ENCODE measurements at regions not wholly inside any gene's neighbourhood (a gene's known extent, or its start where the extent isn't known, plus 50 kb on each side); places are given as distances from the start of the nearest gene placed in this dataset.
A peak's percentile ranks its signal among the peaks of the same experiment; 100 is the strongest.

- Histone ChIP-seq H3K4me2 (ENCODE audit: control insufficient read depth, insufficient read depth) (no peak overlapping the region), H3K27me3 (replicated peaks in 1 of 2; ENCODE audit: control insufficient read depth in 2 of 2, insufficient read depth in 2 of 2, low read length in 1 of 2) (no peaks in the 10 kb centered on the region), H3K27ac (ENCODE audit: control insufficient read depth, insufficient read depth) (no peak overlapping the region), H3K9ac (ENCODE audit: control insufficient read depth, insufficient read depth, low read length) (no peak overlapping the region), H3K4me3 (no peak overlapping the region), H2AFZ (ENCODE audit: control insufficient read depth, low read depth, low read length) (no peak overlapping the region), H3K36me3 (ENCODE audit: control insufficient read depth in 2 of 2, insufficient read depth in 2 of 2, low read length in 1 of 2) (no peaks in the 10 kb centered on the region), H3K79me2 (ENCODE audit: control insufficient read depth, insufficient read depth, low read length) (no peaks in the 10 kb centered on the region), H3K9me3 (replicated peaks; ENCODE audit: control insufficient read depth, insufficient read depth, low read length) (no peaks in the 10 kb centered on the region), H4K20me1 (ENCODE audit: control insufficient read depth, insufficient read depth) (no peaks in the 10 kb centered on the region), H3K4me1 (ENCODE audit: control insufficient read depth, insufficient read depth, low read length) (no peaks in the 10 kb centered on the region)
- no peak for DNase-seq (ENCODE audit: low read depth, low spot score)
- ATAC-seq, result peak; percentile 67
- in situ Hi-C loops (cut with MboI) (no loop called here), intact Hi-C loops (cut with micrococcal nuclease; ENCODE audit: unreplicated experiment) (no loop called here)
- no peak for FAIRE-seq
- ChIA-PET POLR2A (no interaction called here), SMC1A (ENCODE audit: uncharacterized antibody, unreplicated experiment) (interaction anchor here (0.9 kb wide), 1 partner anchor 46 kb away, joined by 4 read pairs; no protein-coding TSS in a partner anchor), CTCF (no interaction called here), RAD21 (ENCODE audit: unreplicated experiment) (no interaction called here)
- 0% methylated on average over 2 of the region's 2 CpGs for WGBS (ENCODE audit: insufficient coverage, insufficient replicate concordance, low lambda C conversion rate, missing lambda C conversion rate)
- no TSS peak for BruUV-seq (replicated peaks)
- TF ChIP-seq MAX (IDR thresholded peaks at IDR 0.05; ENCODE audit: low read depth, low read length) (no peak), SREBF1 (IDR thresholded peaks at IDR 0.05; ENCODE audit: low read length) (no peak), POLR2AphosphoS5 (IDR thresholded peaks at IDR 0.05; ENCODE audit: low read length) (no peak), MEF2B (IDR thresholded peaks at IDR 0.05; ENCODE audit: partially characterized antibody, poor library complexity, severe bottlenecking) (no peak)
Observed at GRCh38 chr4:62449538-62449937, 1249.4 kb downstream of the ADGRL3 start.

- H3K4me2 ChIP-seq (ENCODE audit: control insufficient read depth, insufficient read depth), result no peak overlapping the region
- H3K4me1 ChIP-seq (ENCODE audit: control insufficient read depth, insufficient read depth, low read length), result no peaks in the 10 kb centered on the region
- H3K27me3 ChIP-seq (replicated peaks in 1 of 2; ENCODE audit: control insufficient read depth in 2 of 2, insufficient read depth in 2 of 2, low read length in 1 of 2), result no peaks in the 10 kb centered on the region
- H3K36me3 ChIP-seq (ENCODE audit: control insufficient read depth in 2 of 2, insufficient read depth in 2 of 2, low read length in 1 of 2), result no peaks in the 10 kb centered on the region
- H4K20me1 ChIP-seq (ENCODE audit: control insufficient read depth, insufficient read depth), result no peaks in the 10 kb centered on the region
- POLR2A ChIA-PET, result no interaction called here
- 25% methylated on average over 2 of the region's 2 CpGs for WGBS (ENCODE audit: insufficient coverage, insufficient replicate concordance, low lambda C conversion rate, missing lambda C conversion rate)
- ATAC-seq (no peak), DNase-seq (ENCODE audit: low read depth, low spot score) (no peak), FAIRE-seq (no peak)
- no peak overlapping the region for H3K4me3 ChIP-seq
- H3K27ac ChIP-seq (ENCODE audit: control insufficient read depth, insufficient read depth), result no peak overlapping the region
- H3K9ac ChIP-seq (ENCODE audit: control insufficient read depth, insufficient read depth, low read length), result no peak overlapping the region
- H2AFZ ChIP-seq (ENCODE audit: control insufficient read depth, low read depth, low read length), result no peak overlapping the region
- RAD21 ChIA-PET (ENCODE audit: unreplicated experiment), result no interaction called here
- SMC1A ChIA-PET (ENCODE audit: uncharacterized antibody, unreplicated experiment), result interaction anchor here (0.9 kb wide), 1 partner anchor 45 kb away, joined by 4 read pairs; no protein-coding TSS in a partner anchor
- intact Hi-C loops (cut with micrococcal nuclease; ENCODE audit: unreplicated experiment), result no loop called here
- CTCF ChIA-PET, result no interaction called here
- no TSS peak for BruUV-seq (replicated peaks)
- no peaks in the 10 kb centered on the region for H3K9me3 ChIP-seq (replicated peaks; ENCODE audit: control insufficient read depth, insufficient read depth, low read length)
- in situ Hi-C loops (cut with MboI), result no loop called here
- no peaks in the 10 kb centered on the region for H3K79me2 ChIP-seq (ENCODE audit: control insufficient read depth, insufficient read depth, low read length)
- TF ChIP-seq PKNOX1 (IDR thresholded peaks at IDR 0.05) (no peak), ZBTB4 (CRISPR knock-in tag; IDR thresholded peaks at IDR 0.05) (no peak), ZBTB11 (CRISPR knock-in tag; IDR thresholded peaks at IDR 0.05) (no peak), RB1 (IDR thresholded peaks at IDR 0.05; ENCODE audit: borderline replicate concordance) (no peak), YBX1 (IDR thresholded peaks at IDR 0.05) (no peak), ZNF622 (IDR thresholded peaks at IDR 0.05) (no peak), HDAC6 (IDR thresholded peaks at IDR 0.05; ENCODE audit: unreplicated experiment) (no peak)
Observed at GRCh38 chr4:62448911-62449310, 1248.8 kb downstream of the ADGRL3 start.

All from GM12878 (cell line).